T-helper 1 cell (primary cell): ENCODE measurements at regions not wholly inside any gene's neighbourhood (a gene's known extent, or its start where the extent isn't known, plus 50 kb on each side); places are given as distances from the start of the nearest gene placed in this dataset.
"Not testable (repeated sequence)": the region's sequence is repeated elsewhere in the genome, so short reads cannot be mapped to it uniquely, and the experiment has no call there.

Experiments used
- DNase-seq, 5 donors: peaks; one replicate each; pipeline ENCODE4 v3.0.0-alpha.2; 2012 to 2020

- DNase-seq, result no peak
These were observed 194.6 kb downstream of the TM9SF2 start for GRCh38 chr13:99695857-99696256.

GRCh38 chr13:99693852-99694611, 192.8 kb downstream of the TM9SF2 start:
- DNase-seq, result no peak

GRCh38 chr13:99693351-99693750, 192.1 kb downstream of the TM9SF2 start:
- DNase-seq, result no peak

- no peak for DNase-seq
These were observed 191.6 kb downstream of the TM9SF2 start for GRCh38 chr13:99692854-99693253.

- no peak for DNase-seq
These were observed 190.3 kb downstream of the TM9SF2 start for GRCh38 chr13:99691552-99691951.

- no peak for DNase-seq
These were observed 189.3 kb downstream of the TM9SF2 start for GRCh38 chr13:99690426-99691174.

GRCh38 chr13:99689955-99690354, 188.7 kb downstream of the TM9SF2 start:
- DNase-seq, result no peak

GRCh38 chr13:99688776-99689175, 187.5 kb downstream of the TM9SF2 start:
- no peak for DNase-seq

- DNase-seq, result no peak
These were observed 186.6 kb downstream of the TM9SF2 start for GRCh38 chr13:99687723-99688397.

- DNase-seq, result no peak
These were observed 185.7 kb downstream of the TM9SF2 start for GRCh38 chr13:99686944-99687411.

GRCh38 chr13:99686157-99686572, 184.9 kb downstream of the TM9SF2 start:
- DNase-seq, result no peak

- DNase-seq, result no peak
These were observed 180.4 kb downstream of the TM9SF2 start for GRCh38 chr13:99681695-99682094.

GRCh38 chr13:99677116-99677951, 176.1 kb downstream of the TM9SF2 start:
- DNase-seq, result no peak

- DNase-seq, result no peak
These were observed 170.5 kb downstream of the TM9SF2 start for GRCh38 chr13:99671746-99672145.

GRCh38 chr13:99669096-99669495, 167.8 kb downstream of the TM9SF2 start:
- not testable (repeated sequence) for DNase-seq

GRCh38 chr13:99666146-99666805, 165.0 kb downstream of the TM9SF2 start:
- no peak for DNase-seq

- DNase-seq, result no peak
These were observed 164.4 kb downstream of the TM9SF2 start for GRCh38 chr13:99665711-99666110.

GRCh38 chr13:99663908-99664307, 162.6 kb downstream of the TM9SF2 start:
- no peak for DNase-seq

GRCh38 chr13:99663185-99663825, 162.0 kb downstream of the TM9SF2 start:
- no peak for DNase-seq

- DNase-seq, result no peak
These were observed 161.4 kb downstream of the TM9SF2 start for GRCh38 chr13:99662678-99663077.

- no peak for DNase-seq
These were observed 160.5 kb downstream of the TM9SF2 start for GRCh38 chr13:99661791-99662190.
